ENCODE measurements at regions not wholly inside any gene's neighbourhood (a gene's known extent, or its start where the extent isn't known, plus 50 kb on each side); places are given as distances from the start of the nearest gene placed in this dataset.

GRCh38 chr9:18009902-18010301 lies 431.0 kb downstream of the SH3GL2 start:
- H4K20me1 ChIP-seq (ENCODE audit: insufficient read depth, low read length), result no peaks in the 10 kb centered on the region
- H3K79me2 ChIP-seq (ENCODE audit: insufficient read depth, low read length), result no peaks in the 10 kb centered on the region
- DNase-seq (ENCODE audit: low read depth) (no peak), FAIRE-seq (no peak)
- TF ChIP-seq, protein P1, sequence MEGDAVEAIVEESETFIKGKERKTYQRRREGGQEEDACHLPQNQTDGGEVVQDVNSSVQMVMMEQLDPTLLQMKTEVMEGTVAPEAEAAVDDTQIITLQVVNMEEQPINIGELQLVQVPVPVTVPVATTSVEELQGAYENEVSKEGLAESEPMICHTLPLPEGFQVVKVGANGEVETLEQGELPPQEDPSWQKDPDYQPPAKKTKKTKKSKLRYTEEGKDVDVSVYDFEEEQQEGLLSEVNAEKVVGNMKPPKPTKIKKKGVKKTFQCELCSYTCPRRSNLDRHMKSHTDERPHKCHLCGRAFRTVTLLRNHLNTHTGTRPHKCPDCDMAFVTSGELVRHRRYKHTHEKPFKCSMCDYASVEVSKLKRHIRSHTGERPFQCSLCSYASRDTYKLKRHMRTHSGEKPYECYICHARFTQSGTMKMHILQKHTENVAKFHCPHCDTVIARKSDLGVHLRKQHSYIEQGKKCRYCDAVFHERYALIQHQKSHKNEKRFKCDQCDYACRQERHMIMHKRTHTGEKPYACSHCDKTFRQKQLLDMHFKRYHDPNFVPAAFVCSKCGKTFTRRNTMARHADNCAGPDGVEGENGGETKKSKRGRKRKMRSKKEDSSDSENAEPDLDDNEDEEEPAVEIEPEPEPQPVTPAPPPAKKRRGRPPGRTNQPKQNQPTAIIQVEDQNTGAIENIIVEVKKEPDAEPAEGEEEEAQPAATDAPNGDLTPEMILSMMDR (IDR thresholded peaks at IDR 0.05; ENCODE audit: insufficient read depth, low read depth, low read length), result no peak
- TF ChIP-seq EZH2 (IDR thresholded peaks at IDR 0.05; ENCODE audit: insufficient read depth, low read length), result no peak
- H3K9ac ChIP-seq (ENCODE audit: low read length), result no peak overlapping the region
- Mint-ChIP-seq H3K36me3 (ENCODE audit: low read depth, unreplicated experiment) (no peaks in the 10 kb centered on the region), H3K4me3 (ENCODE audit: unreplicated experiment) (no peak overlapping the region), H3K27ac (ENCODE audit: unreplicated experiment) (no peak overlapping the region), H3K27me3 (ENCODE audit: low read depth, unreplicated experiment) (no peaks in the 10 kb centered on the region), H3K9me3 (ENCODE audit: unreplicated experiment) (no peaks in the 10 kb centered on the region), H3K4me1 (ENCODE audit: low read depth, unreplicated experiment) (peaks cover 5% of the 10 kb centered on the region)
- H3K9me3 ChIP-seq (ENCODE audit: insufficient read depth, low read depth, low read length), result no peaks in the 10 kb centered on the region
- H3K36me3 ChIP-seq (ENCODE audit: insufficient read depth, low read length), result no peaks in the 10 kb centered on the region
- H3K27ac ChIP-seq (ENCODE audit: low read depth, low read length), result no peak overlapping the region
- H3K4me1 ChIP-seq (ENCODE audit: insufficient read depth, low read length), result no peaks in the 10 kb centered on the region
- H2AFZ ChIP-seq (ENCODE audit: low read depth, low read length), result no peak overlapping the region
- no peak overlapping the region for H3K4me3 ChIP-seq (ENCODE audit: insufficient read depth, low read depth, low read length)
- no peaks in the 10 kb centered on the region for H3K27me3 ChIP-seq (ENCODE audit: insufficient read depth, low read length)
- H3K4me2 ChIP-seq (ENCODE audit: low read length), result no peak overlapping the region

- H3K4me1 Mint-ChIP-seq (ENCODE audit: low read depth, unreplicated experiment), result peaks cover 5% of the 10 kb centered on the region
- no peaks in the 10 kb centered on the region for H3K36me3 Mint-ChIP-seq (ENCODE audit: low read depth, unreplicated experiment)
- no peaks in the 10 kb centered on the region for H3K36me3 ChIP-seq (ENCODE audit: insufficient read depth, low read length)
- no peak overlapping the region for H3K27ac Mint-ChIP-seq (ENCODE audit: unreplicated experiment)
- no peaks in the 10 kb centered on the region for H3K9me3 ChIP-seq (ENCODE audit: insufficient read depth, low read depth, low read length)
- no peaks in the 10 kb centered on the region for H4K20me1 ChIP-seq (ENCODE audit: insufficient read depth, low read length)
- no peak overlapping the region for H3K4me3 Mint-ChIP-seq (ENCODE audit: unreplicated experiment)
- H3K79me2 ChIP-seq (ENCODE audit: insufficient read depth, low read length), result no peaks in the 10 kb centered on the region
- no peaks in the 10 kb centered on the region for H3K27me3 ChIP-seq (ENCODE audit: insufficient read depth, low read length)
- no peaks in the 10 kb centered on the region for H3K27me3 Mint-ChIP-seq (ENCODE audit: low read depth, unreplicated experiment)
- H3K27ac ChIP-seq (ENCODE audit: low read depth, low read length), result no peak overlapping the region
- H3K4me1 ChIP-seq (ENCODE audit: insufficient read depth, low read length), result no peaks in the 10 kb centered on the region
- DNase-seq (ENCODE audit: low read depth) (no peak), FAIRE-seq (no peak)
- no peak overlapping the region for H2AFZ ChIP-seq (ENCODE audit: low read depth, low read length)
- no peak overlapping the region for H3K4me3 ChIP-seq (ENCODE audit: insufficient read depth, low read depth, low read length)
- H3K9ac ChIP-seq (ENCODE audit: low read length), result no peak overlapping the region
- H3K9me3 Mint-ChIP-seq (ENCODE audit: unreplicated experiment), result no peaks in the 10 kb centered on the region
- no peak overlapping the region for H3K4me2 ChIP-seq (ENCODE audit: low read length)
- TF ChIP-seq EZH2 (IDR thresholded peaks at IDR 0.05; ENCODE audit: insufficient read depth, low read length), result no peak
- TF ChIP-seq, protein P1 (IDR thresholded peaks at IDR 0.05; ENCODE audit: insufficient read depth, low read depth, low read length), result no peak
These were observed 431.6 kb downstream of the SH3GL2 start for GRCh38 chr9:18010492-18010891.

- no peak overlapping the region for H3K4me2 ChIP-seq (ENCODE audit: low read length)
- Mint-ChIP-seq H3K4me3 (ENCODE audit: unreplicated experiment) (no peak overlapping the region), H3K27ac (ENCODE audit: unreplicated experiment) (no peak overlapping the region), H3K27me3 (ENCODE audit: low read depth, unreplicated experiment) (peaks cover 3% of the 10 kb centered on the region), H3K9me3 (ENCODE audit: unreplicated experiment) (no peaks in the 10 kb centered on the region), H3K36me3 (ENCODE audit: low read depth, unreplicated experiment) (no peaks in the 10 kb centered on the region), H3K4me1 (ENCODE audit: low read depth, unreplicated experiment) (peaks cover 5% of the 10 kb centered on the region)
- no peak overlapping the region for H2AFZ ChIP-seq (ENCODE audit: low read depth, low read length)
- no peak overlapping the region for H3K9ac ChIP-seq (ENCODE audit: low read length)
- TF ChIP-seq, protein P1 (IDR thresholded peaks at IDR 0.05; ENCODE audit: insufficient read depth, low read depth, low read length), result no peak
- TF ChIP-seq EZH2 (IDR thresholded peaks at IDR 0.05; ENCODE audit: insufficient read depth, low read length), result no peak
- H3K36me3 ChIP-seq (ENCODE audit: insufficient read depth, low read length), result no peaks in the 10 kb centered on the region
- no peak overlapping the region for H3K27ac ChIP-seq (ENCODE audit: low read depth, low read length)
- H3K4me3 ChIP-seq (ENCODE audit: insufficient read depth, low read depth, low read length), result no peak overlapping the region
- no peaks in the 10 kb centered on the region for H3K79me2 ChIP-seq (ENCODE audit: insufficient read depth, low read length)
- FAIRE-seq (no peak), DNase-seq (ENCODE audit: low read depth) (no peak)
- H4K20me1 ChIP-seq (ENCODE audit: insufficient read depth, low read length), result no peaks in the 10 kb centered on the region
- no peaks in the 10 kb centered on the region for H3K9me3 ChIP-seq (ENCODE audit: insufficient read depth, low read depth, low read length)
- no peaks in the 10 kb centered on the region for H3K27me3 ChIP-seq (ENCODE audit: insufficient read depth, low read length)
- H3K4me1 ChIP-seq (ENCODE audit: insufficient read depth, low read length), result no peaks in the 10 kb centered on the region
These were observed 433.3 kb downstream of the SH3GL2 start for GRCh38 chr9:18012170-18012569.

Data from astrocyte (in vitro differentiated cells and primary cell).